H1 (cell line): ENCODE measurements at regions not wholly inside any gene's neighbourhood (a gene's known extent, or its start where the extent isn't known, plus 50 kb on each side); places are given as distances from the start of the nearest gene placed in this dataset.
A peak's percentile ranks its signal among the peaks of the same experiment; 100 is the strongest.

Experiments
- CHD1 ChIP-seq: IDR thresholded peaks from 2 replicates; pipeline ENCODE4 v1.6.1; 2012; ENCODE audit warnings: low read depth, low read length, improper control_type of control experiment
- CTCF ChIP-seq, 3 experiments: IDR thresholded peaks; 1 replicate in 2 of 3; 2 replicates in 1 of 3; pipeline versions ENCODE4 v1.5.1 to v1.6.1; 2011; ENCODE audit warnings: low read length in 3 of 3, mild to moderate bottlenecking in 3 of 3, inconsistent platforms in 2 of 3, low read depth in 1 of 3, moderate library complexity in 1 of 3; ENCODE audit not compliant: insufficient read depth in 1 of 3; ENCODE audit errors: control extremely low read depth in 1 of 3
- E2F6 ChIP-seq: IDR thresholded peaks from 2 replicates; pipeline ENCODE4 v1.6.1; 2012; ENCODE audit warnings: inconsistent platforms
- EZH2 ChIP-seq: fragments of 200-600 bp; sonication (generic); IDR thresholded peaks from 2 replicates; pipeline ENCODE4 v1.7.1; 2012; ENCODE audit warnings: low read depth, mild to moderate bottlenecking, moderate library complexity, low read length, inconsistent platforms; ENCODE audit not compliant: severe bottlenecking
- MAX ChIP-seq: IDR thresholded peaks from 2 replicates; pipeline ENCODE4 v1.6.1; 2012; ENCODE audit warnings: inconsistent platforms
- POLR2AphosphoS5 ChIP-seq: IDR thresholded peaks from 2 replicates; pipeline ENCODE4 v1.6.1; 2011; ENCODE audit warnings: low read depth, low read length
- SAP30 ChIP-seq: fragments of 300-600 bp; sonication (generic); IDR thresholded peaks from 2 replicates; pipeline ENCODE4 v1.7.1; 2012; ENCODE audit warnings: low read length, moderate library complexity, mild to moderate bottlenecking, inconsistent platforms; ENCODE audit not compliant: insufficient read depth, insufficient replicate concordance
- SIX5 ChIP-seq: IDR thresholded peaks from 2 replicates; pipeline ENCODE4 v1.6.1; 2011; ENCODE audit warnings: mild to moderate bottlenecking, low read depth, low read length
- TAF1 ChIP-seq: IDR thresholded peaks from 2 replicates; pipeline ENCODE4 v1.6.1; 2011; ENCODE audit warnings: mild to moderate bottlenecking, low read depth, low read length
- TBP ChIP-seq: IDR thresholded peaks from 2 replicates; pipeline ENCODE4 v1.6.1; 2011; ENCODE audit warnings: low read depth, low read length, improper control_type of control experiment

GRCh38 chr22:46061501-46062231, 84.7 kb upstream of the WNT7B start (continued):
- TF ChIP-seq CTCF (IDR thresholded peaks at IDR 0.05; ENCODE audit: control extremely low read depth in 1 of 3, insufficient read depth in 1 of 3, low read depth in 1 of 3, low read length in 3 of 3), result peak; percentile 48 to 64 (median 48)
- TF ChIP-seq SAP30, result no peak
- TF ChIP-seq MAX, result peak; percentile 62
- TF ChIP-seq E2F6, result 0 out of 2 replicates have a peak, but pooled peaks have one; percentile 9
- TF ChIP-seq POLR2AphosphoS5, result peak; percentile 30; the same call in 1 of the 2 replicates
- no peak for TF ChIP-seq CHD1
- peak; percentile 48; the same call in 1 of the 2 replicates for TF ChIP-seq TAF1
- no peak for TF ChIP-seq SIX5
- no peak for TF ChIP-seq TBP
- peak; percentile 49 for TF ChIP-seq EZH2
